H1 (cell line): ENCODE measurements at regions not wholly inside any gene's neighbourhood (a gene's known extent, or its start where the extent isn't known, plus 50 kb on each side); places are given as distances from the start of the nearest gene placed in this dataset.
"Not testable (repeated sequence)": the region's sequence is repeated elsewhere in the genome, so short reads cannot be mapped to it uniquely, and the experiment has no call there.

ENCODE experiments used
- CTCF ChIA-PET: fragments of 300-600 bp; sonication (Branson Sonifier 250); formaldehyde crosslinking; loops from one replicate; lab custom pipeline; 2021; ENCODE audit not compliant: partially characterized antibody; lab: Charles Lee
- POLR2A ChIA-PET: fragments of 300-600 bp; sonication (Branson Sonifier 250); formaldehyde crosslinking; loops from one replicate; lab custom pipeline; 2021; ENCODE audit warnings: inconsistent platforms; ENCODE audit not compliant: partially characterized antibody; lab: Charles Lee
- DNase-seq, 2 experiments: peaks; one replicate each; pipeline versions ENCODE4 v3.0.0 to v3.0.0-alpha.2; 2010 to 2022; ENCODE audit warnings: low spot score in 2 of 2, low read depth in 1 of 2, mixed read lengths in 1 of 2
- FAIRE-seq: peaks from 2 replicates; lab custom pipeline; 2011; peaks lifted over from hg19 to GRCh38; lab: Jason Lieb, UNC
- H2AFZ ChIP-seq: 2 replicates; pipeline ENCODE4 v1.8.1; 2012; ENCODE audit warnings: low read length, inconsistent platforms
- H2AK5ac ChIP-seq: 2 replicates; pipeline ENCODE4 v1.6.1; 2013; ENCODE audit warnings: low read depth, low read length
- H2BK120ac ChIP-seq: replicated peaks from 2 replicates; pipeline ENCODE3; 2013; ENCODE audit warnings: low read depth, low read length, inconsistent platforms
- H2BK12ac ChIP-seq: 2 replicates; pipeline ENCODE4 v1.6.1; 2013; ENCODE audit warnings: low read depth, low read length
- H2BK15ac ChIP-seq: 2 replicates; pipeline ENCODE4 v1.6.1; 2013; ENCODE audit warnings: low read length
- H2BK20ac ChIP-seq: 2 replicates; pipeline ENCODE4 v1.6.1; 2013; ENCODE audit warnings: low read length
- H2BK5ac ChIP-seq: 2 replicates; pipeline ENCODE4 v1.6.1; 2013; ENCODE audit warnings: low read depth, low read length
- H3K14ac ChIP-seq: 2 replicates; pipeline ENCODE4 v1.6.1; 2013; ENCODE audit warnings: inconsistent platforms; ENCODE audit not compliant: insufficient read length
- H3K18ac ChIP-seq: 2 replicates; pipeline ENCODE4 v1.6.1; 2013; ENCODE audit warnings: low read length; ENCODE audit errors: extremely low read depth
- H3K23ac ChIP-seq: 2 replicates; pipeline ENCODE4 v1.6.1; 2013; ENCODE audit warnings: inconsistent platforms; ENCODE audit not compliant: insufficient read length
- H3K23me2 ChIP-seq: 2 replicates; pipeline ENCODE4 v1.6.1; 2013; ENCODE audit warnings: low read depth, low read length
- H3K27ac ChIP-seq: 2 replicates; pipeline ENCODE4 v1.6.1; 2011; ENCODE audit warnings: low read depth, low read length, inconsistent platforms
- H3K27me3 ChIP-seq, 4 experiments: replicated peaks in 1 of 4; 1 replicate in 1 of 4; 2 replicates in 3 of 4; pipeline versions ENCODE4 v1.6.1 to v1.8.1; 2011 to 2013; ENCODE audit warnings: low read length in 3 of 4, mild to moderate bottlenecking in 3 of 4, inconsistent platforms in 2 of 4, mixed read lengths in 2 of 4, moderate library complexity in 1 of 4; ENCODE audit not compliant: control insufficient read depth in 3 of 4, insufficient read depth in 3 of 4; ENCODE audit errors: extremely low read depth in 1 of 4
- H3K36me3 ChIP-seq, 4 experiments: 2 replicates each; pipeline versions ENCODE4 v1.6.1 to v1.8.1; 2011 to 2013; ENCODE audit warnings: mild to moderate bottlenecking in 4 of 4, low read length in 3 of 4, moderate library complexity in 2 of 4, control low read depth in 1 of 4, inconsistent platforms in 1 of 4; ENCODE audit not compliant: insufficient read depth in 4 of 4, control insufficient read depth in 2 of 4
- H3K4ac ChIP-seq: replicated peaks from 2 replicates; pipeline ENCODE3; 2013; ENCODE audit warnings: low read length, low read depth, mixed read lengths, inconsistent platforms; ENCODE audit not compliant: insufficient read length
- H3K4me1 ChIP-seq, 4 experiments: replicated peaks in 1 of 4; 1 replicate in 1 of 4; 2 replicates in 3 of 4; pipeline versions ENCODE4 v1.6.1 to v1.8.1; 2011 to 2013; ENCODE audit warnings: low read length in 3 of 4, inconsistent platforms in 2 of 4, mixed read lengths in 1 of 4; ENCODE audit not compliant: insufficient read depth in 4 of 4, control insufficient read depth in 3 of 4
- H3K4me2 ChIP-seq, 2 experiments: 2 replicates each; pipeline versions ENCODE4 v1.6.1 to v1.8.1; 2011 to 2013; ENCODE audit warnings: low read depth in 2 of 2, low read length in 2 of 2, control low read depth in 1 of 2, inconsistent platforms in 1 of 2, mild to moderate bottlenecking in 1 of 2; ENCODE audit not compliant: insufficient read depth in 1 of 2
- H3K4me3 ChIP-seq, 4 experiments: fragments of 200-600, 300-600 bp in 1 of 4; sonication (generic), shearing (Covaris generic), sonication (Bioruptor Twin) in 1 of 4; 2 replicates each; pipeline versions ENCODE4 v1.5.1 to v1.8.1; 2011 to 2016; ENCODE audit warnings: low read length in 4 of 4, low read depth in 3 of 4, control low read depth in 2 of 4, inconsistent platforms in 2 of 4, mild to moderate bottlenecking in 2 of 4, mixed read lengths in 1 of 4, moderate library complexity in 1 of 4; ENCODE audit not compliant: insufficient read depth in 2 of 4; ENCODE audit errors: extremely low read depth in 1 of 4
- H3K56ac ChIP-seq: replicated peaks from 2 replicates; pipeline ENCODE3; 2013; ENCODE audit warnings: low read depth, mild to moderate bottlenecking, mixed read lengths, low read length, inconsistent platforms; ENCODE audit not compliant: insufficient read length
- H3K79me1 ChIP-seq: 2 replicates; pipeline ENCODE4 v1.6.1; 2013; ENCODE audit warnings: low read depth, low read length, control low read depth
- H3K79me2 ChIP-seq, 2 experiments: 2 replicates each; pipeline versions ENCODE4 v1.6.1 to v1.8.1; 2012 to 2013; ENCODE audit warnings: low read length in 2 of 2, mild to moderate bottlenecking in 2 of 2, inconsistent platforms in 1 of 2; ENCODE audit not compliant: insufficient read depth in 2 of 2, control insufficient read depth in 1 of 2
- H3K9ac ChIP-seq, 4 experiments: replicated peaks in 1 of 4; 1 replicate in 1 of 4; 2 replicates in 3 of 4; pipeline versions ENCODE4 v1.6.1 to v1.8.1; 2011 to 2013; ENCODE audit warnings: low read depth in 3 of 4, low read length in 3 of 4, control low read depth in 2 of 4, mild to moderate bottlenecking in 2 of 4, moderate library complexity in 2 of 4, inconsistent platforms in 1 of 4; ENCODE audit errors: extremely low read depth in 1 of 4
- H3K9me3 ChIP-seq, 2 experiments: 2 replicates each; pipeline versions ENCODE4 v1.6.1 to v1.8.1; 2012 to 2013; ENCODE audit warnings: mild to moderate bottlenecking in 2 of 2, moderate library complexity in 2 of 2, control low read depth in 1 of 2, inconsistent platforms in 1 of 2, low read depth in 1 of 2, low read length in 1 of 2, mixed read lengths in 1 of 2; ENCODE audit not compliant: insufficient read depth in 2 of 2
- H4K20me1 ChIP-seq, 2 experiments: replicated peaks in 1 of 2; 2 replicates each; pipeline versions ENCODE3 to v1.8.1; 2011 to 2013; ENCODE audit warnings: inconsistent platforms in 2 of 2, low read length in 2 of 2, mild to moderate bottlenecking in 1 of 2; ENCODE audit not compliant: insufficient read depth in 2 of 2, control insufficient read depth in 1 of 2
- H4K5ac ChIP-seq: 2 replicates; pipeline ENCODE4 v1.6.1; 2013; ENCODE audit warnings: low read length, low read depth, mixed read lengths, inconsistent platforms; ENCODE audit not compliant: insufficient read length
- H4K8ac ChIP-seq: 2 replicates; pipeline ENCODE4 v1.8.0; 2013; ENCODE audit warnings: mild to moderate bottlenecking, moderate library complexity, low read length, inconsistent platforms; ENCODE audit not compliant: insufficient read depth; ENCODE audit errors: extremely low read depth
- H4K91ac ChIP-seq: replicated peaks from 2 replicates; pipeline ENCODE3; 2013; ENCODE audit warnings: low read length, mixed read lengths, inconsistent platforms; ENCODE audit not compliant: insufficient read length
- JUN ChIP-seq: IDR thresholded peaks from 2 replicates; pipeline ENCODE4 v1.6.1; 2011; ENCODE audit warnings: low read depth, mild to moderate bottlenecking, improper control_type of control experiment, low read length
- SP1 ChIP-seq: IDR thresholded peaks from 2 replicates; pipeline ENCODE4 v1.6.1; 2011; ENCODE audit warnings: low read depth, low read length
- SUZ12 ChIP-seq: fragments of 200-600 bp; sonication (generic); IDR thresholded peaks from 2 replicates; pipeline ENCODE4 v1.6.1; 2012; ENCODE audit warnings: mild to moderate bottlenecking, inconsistent platforms, low read length, moderate library complexity, mixed read lengths
- WGBS, 2 experiments: shearing (Covaris generic) in 1 of 2; methylation state at CpG; one replicate each; pipeline versions ENCODE4 v1.1.6 to v1.1.7; 2013 to 2015; ENCODE audit warnings: low lambda C conversion rate in 2 of 2, mixed read lengths in 2 of 2, inconsistent platforms in 1 of 2, low coverage in 1 of 2, missing lambda C conversion rate in 1 of 2; ENCODE audit not compliant: insufficient replicate concordance in 2 of 2, insufficient coverage in 1 of 2, insufficient read length in 1 of 2; ENCODE audit errors: extremely low coverage in 1 of 2, missing lambda C conversion rate in 1 of 2; 5-methylcytosine and 5-hydroxymethylcytosine counted together

DNA sequence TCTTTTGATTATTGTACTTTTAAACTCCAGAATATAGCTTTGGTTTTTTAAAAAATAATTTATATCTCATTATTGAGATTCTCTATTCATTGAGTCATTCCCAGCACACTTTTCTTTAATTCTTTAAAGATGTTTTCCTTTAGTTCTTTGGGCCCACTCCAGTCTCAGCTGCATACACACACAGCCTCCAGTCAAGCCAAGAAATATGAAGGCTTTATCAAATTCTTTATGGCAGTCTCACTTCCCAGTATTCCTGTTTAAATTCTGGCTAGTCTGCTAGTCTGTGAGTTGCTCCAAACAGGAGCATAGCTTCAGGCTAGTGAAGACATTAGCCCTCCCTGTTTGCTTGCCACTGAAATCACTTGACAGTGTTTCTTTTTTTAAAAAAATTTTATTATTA is 61.2 kb downstream of the CRP start (continued):
- TF ChIP-seq SUZ12 (no peak), JUN (no peak), SP1 (no peak)

DNA sequence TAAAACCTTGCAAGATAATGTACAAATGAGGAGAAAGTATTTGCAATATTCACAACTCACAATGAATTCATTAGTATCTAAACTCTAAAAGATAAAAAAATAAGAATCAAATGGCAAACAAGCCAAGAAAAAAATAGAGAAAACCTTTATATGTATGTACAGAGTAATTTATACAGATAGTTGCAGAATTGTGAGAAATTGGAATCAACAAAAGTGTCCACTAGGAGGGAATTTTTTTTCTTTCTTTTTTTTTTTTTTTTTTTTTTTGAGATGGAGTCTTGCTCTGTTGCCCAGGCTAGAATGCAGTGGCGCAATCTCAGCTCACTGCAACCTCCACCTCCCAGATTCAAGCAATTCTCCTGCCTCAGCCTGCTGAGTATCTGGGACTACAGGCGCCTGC is 56.9 kb downstream of the CRP start:
- H3K79me1 ChIP-seq, H2BK5ac ChIP-seq, FAIRE-seq, H4K91ac ChIP-seq, H3K56ac ChIP-seq, H3K4me3 ChIP-seq, CTCF ChIA-PET, H4K5ac ChIP-seq, POLR2A ChIA-PET, H3K14ac ChIP-seq, H2AFZ ChIP-seq, H3K4me1 ChIP-seq, H3K4ac ChIP-seq, DNase-seq, H3K36me3 ChIP-seq, H3K4me2 ChIP-seq, H2AK5ac ChIP-seq, H4K8ac ChIP-seq, H3K79me2 ChIP-seq, H3K9ac ChIP-seq, H2BK12ac ChIP-seq, H3K27me3 ChIP-seq, H3K23me2 ChIP-seq, H2BK15ac ChIP-seq, H3K23ac ChIP-seq, H3K18ac ChIP-seq, H2BK20ac ChIP-seq, H4K20me1 ChIP-seq, H3K27ac ChIP-seq, H2BK120ac ChIP-seq: not testable (repeated sequence)
- H3K9me3 ChIP-seq, result peaks cover 12 to 15% of the 10 kb centered on the region in 2 experiments; a peak in 2 of 4 replicates
- 100% methylated on average over 2 of the region's 2 CpGs; no CpG with 5 or more reads in 1 of the 2 experiments for WGBS, 2 experiments
